K562 (cell line): ENCODE measurements at regions not wholly inside any gene's neighbourhood (a gene's known extent, or its start where the extent isn't known, plus 50 kb on each side); places are given as distances from the start of the nearest gene placed in this dataset.

Source experiments
- ATAC-seq: fragments of 200-7000 bp; cut with Tn5 transposase; 3 replicates; pipeline ENCODE4 v1.9.1; 2020; ENCODE audit warnings: moderate library complexity
- BruUV-seq: library from RNA; stranded (reverse); fragments of 400-500 nt; replicated peaks from 2 replicates; lab custom pipeline; 2021; lab: Mats Ljungman, UMichigan
- CTCF ChIA-PET: fragments of 300-600 bp; formaldehyde crosslinking; extraction: SDS; loops from one replicate; lab custom pipeline; 2021; ENCODE audit warnings: low intra/inter-chr PET ratio; lab: Yijun Ruan, JAX
- POLR2A ChIA-PET: fragments of 300-600, 350-650 bp; sonication (Branson Sonifier 250); formaldehyde crosslinking; extraction: SDS; loops from one replicate; lab custom pipeline; 2021; ENCODE audit warnings: antibody characterized with exemption, inconsistent platforms; lab: Yijun Ruan, JAX
- DNase-seq, 4 experiments: peaks; one replicate each; pipeline versions ENCODE4 v3.0.0 to v3.0.0-alpha.2; 2011 to 2018; ENCODE audit warnings: low spot score in 3 of 4, mixed read lengths in 3 of 4; ENCODE audit errors: extremely low read depth in 1 of 4
- FAIRE-seq: peaks from 2 replicates; lab custom pipeline; 2011; peaks lifted over from hg19 to GRCh38; lab: Jason Lieb, UNC
- H2AFZ ChIP-seq: 2 replicates; pipeline ENCODE4 v1.6.0; 2011; ENCODE audit warnings: low read depth, low read length, control low read depth, inconsistent platforms
- H3K27ac ChIP-seq: fragments of 200-600 bp; 3 replicates; pipeline ENCODE4 v1.8.0; 2011; ENCODE audit warnings: low read depth, mild to moderate bottlenecking, control low read depth, inconsistent platforms, low read length, moderate library complexity, mixed read lengths; ENCODE audit errors: extremely low read depth
- H3K27me3 ChIP-seq, 2 experiments: fragments of 300-600 bp in 1 of 2; 2 replicates in 1 of 2; 3 replicates in 1 of 2; pipeline versions ENCODE4 v1.6.0 to v1.8.0; 2011; ENCODE audit warnings: inconsistent platforms in 2 of 2, low read length in 2 of 2, mild to moderate bottlenecking in 1 of 2, mixed read lengths in 1 of 2, moderate library complexity in 1 of 2; ENCODE audit not compliant: control insufficient read depth in 2 of 2, insufficient read depth in 2 of 2
- H3K36me3 ChIP-seq: fragments of 300-600 bp; 3 replicates; pipeline ENCODE4 v1.8.0; 2011; ENCODE audit warnings: mild to moderate bottlenecking, low read length, inconsistent platforms; ENCODE audit not compliant: control insufficient read depth, insufficient read depth
- H3K4me1 ChIP-seq, 2 experiments: fragments of 200-600 bp in 1 of 2; replicated peaks in 1 of 2; 2 replicates in 1 of 2; 3 replicates in 1 of 2; pipeline versions ENCODE4 v1.5.1 to v1.8.0; 2011; ENCODE audit warnings: inconsistent platforms in 2 of 2, low read length in 2 of 2, mild to moderate bottlenecking in 1 of 2, mixed read lengths in 1 of 2, moderate library complexity in 1 of 2; ENCODE audit not compliant: control insufficient read depth in 2 of 2, insufficient read depth in 2 of 2
- H3K4me2 ChIP-seq: 2 replicates; pipeline ENCODE4 v1.6.1; 2011; ENCODE audit warnings: low read length, control low read depth, inconsistent platforms, mixed read lengths; ENCODE audit not compliant: insufficient read depth
- H3K4me3 ChIP-seq: fragments of 200-600 bp; sonication (generic), shearing (Covaris generic); 2 replicates; pipeline ENCODE4 v1.5.1; 2016; ENCODE audit warnings: control low read depth, inconsistent platforms
- H3K79me2 ChIP-seq: fragments of 200-600 bp; 3 replicates; pipeline ENCODE4 v1.8.0; 2011; ENCODE audit warnings: low read length, inconsistent platforms; ENCODE audit not compliant: control insufficient read depth, insufficient read depth
- H3K9ac ChIP-seq, 2 experiments: 2 replicates each; pipeline versions ENCODE4 v1.6.0 to v1.6.1; 2011; ENCODE audit warnings: low read depth in 2 of 2, low read length in 2 of 2, control low read depth in 1 of 2, inconsistent platforms in 1 of 2, mild to moderate bottlenecking in 1 of 2, mixed read lengths in 1 of 2; ENCODE audit not compliant: insufficient read depth in 1 of 2
- H3K9me1 ChIP-seq: one replicate; pipeline ENCODE4 v1.6.0; 2011; ENCODE audit warnings: inconsistent platforms, mild to moderate bottlenecking, low read length, moderate library complexity; ENCODE audit not compliant: control insufficient read depth, insufficient read depth
- H3K9me3 ChIP-seq: replicated peaks from 2 replicates; pipeline ENCODE4 v1.5.1; 2011; ENCODE audit warnings: low read depth, low read length, inconsistent platforms; ENCODE audit not compliant: control insufficient read depth, insufficient read depth
- H4K20me1 ChIP-seq: replicated peaks from 2 replicates; pipeline ENCODE4 v1.6.1; 2011; ENCODE audit warnings: low read length, inconsistent platforms, mixed read lengths; ENCODE audit not compliant: control insufficient read depth, insufficient read depth
- E2F3 ChIP-seq: fragments of 250-450 bp; sonication (Bioruptor Pico); IDR thresholded peaks from 2 replicates; pipeline ENCODE4 v1.4.0; 2020; ENCODE audit warnings: mild to moderate bottlenecking
- MAFK ChIP-seq: IDR thresholded peaks from 2 replicates; pipeline ENCODE4 v1.6.1; 2011; ENCODE audit warnings: low read length, improper control_type of control experiment
- MAZ ChIP-seq, 2 experiments: fragments of 450-650 bp in 1 of 2; sonication (generic) in 1 of 2; formaldehyde crosslinking; IDR thresholded peaks in 1 of 2; conservative IDR thresholded peaks in 1 of 2; 2 replicates each; pipeline versions ENCODE4 v1.4.0 to v1.5.0; 2020; ENCODE audit warnings: mild to moderate bottlenecking in 1 of 2, missing genetic modification reagents in 1 of 2
- MYBL2 ChIP-seq, 2 experiments: fragments of 450-650 bp in 1 of 2; sonication (generic) in 1 of 2; formaldehyde crosslinking in 1 of 2; IDR thresholded peaks; 2 replicates each; pipeline versions ENCODE4 v1.6.1 to v1.8.1; 2017 to 2022; ENCODE audit warnings: borderline replicate concordance in 1 of 2, inconsistent platforms in 1 of 2, low read depth in 1 of 2, mild to moderate bottlenecking in 1 of 2, missing genetic modification reagents in 1 of 2, moderate library complexity in 1 of 2
- NFYB ChIP-seq: IDR thresholded peaks from 2 replicates; pipeline ENCODE4 v1.6.1; 2011; ENCODE audit warnings: mild to moderate bottlenecking, moderate library complexity; ENCODE audit not compliant: insufficient read length; ENCODE audit errors: extremely low read depth
- OTX1 ChIP-seq: fragments of 450-650 bp; formaldehyde crosslinking; IDR thresholded peaks from 2 replicates; pipeline ENCODE4 v1.4.0; 2022; ENCODE audit warnings: mild to moderate bottlenecking
- SRSF3 ChIP-seq: fragments of 200-400 bp; formaldehyde crosslinking; IDR thresholded peaks from 2 replicates; pipeline ENCODE4 v1.6.1; 2016; ENCODE audit warnings: mild to moderate bottlenecking, low read length, moderate library complexity; ENCODE audit not compliant: insufficient read depth
- ZC3H4 ChIP-seq: sonication (generic); formaldehyde crosslinking; IDR thresholded peaks from 2 replicates; pipeline ENCODE4 v1.9.0; 2021; ENCODE audit warnings: missing genetic modification reagents, borderline replicate concordance
- ZNF41 ChIP-seq: fragments of 250-450 bp; sonication (Bioruptor Pico); conservative IDR thresholded peaks from 2 replicates; pipeline ENCODE4 v1.4.0; 2020; ENCODE audit warnings: mild to moderate bottlenecking
- ZSCAN32 ChIP-seq: fragments of 450-650 bp; formaldehyde crosslinking; IDR thresholded peaks from 2 replicates; pipeline ENCODE4 v1.4.0; 2020; ENCODE audit warnings: mild to moderate bottlenecking, moderate library complexity
- whole genome bisulfite sequencing: fragments of 100-300 bp; shearing (Covaris generic); methylation state at CpG from one replicate; pipeline ENCODE4 v1.1.6; 2016; ENCODE audit warnings: low coverage, mixed read lengths; ENCODE audit not compliant: insufficient coverage; ENCODE audit errors: missing lambda C conversion rate; 5-methylcytosine and 5-hydroxymethylcytosine counted together
- in situ Hi-C: fragments of 300-500 bp; cut with MboI; formaldehyde crosslinking; loops from 4 replicates; pipeline ENCODE4 v1.15.0; 2018; ENCODE audit warnings: inconsistent platforms, mixed read lengths
- intact Hi-C: fragments of 100-400 bp; cut with micrococcal nuclease; formaldehyde crosslinking; loops from 2 replicates; pipeline ENCODE4 v1.14.2; 2022
- TF ChIP-seq, protein P1 (sequence below): fragments of 450-650 bp; formaldehyde crosslinking; IDR thresholded peaks from 2 replicates; pipeline ENCODE4 v1.4.0; 2020; ENCODE audit warnings: mild to moderate bottlenecking, moderate library complexity
- TF ChIP-seq, protein P2 (sequence below), 2 experiments: fragments of 450-650 bp; IDR thresholded peaks; 2 replicates each; pipeline ENCODE4 v1.6.1; 2018; ENCODE audit warnings: mild to moderate bottlenecking in 2 of 2, low read depth in 1 of 2; ENCODE audit not compliant: partially characterized antibody in 2 of 2

DNA sequence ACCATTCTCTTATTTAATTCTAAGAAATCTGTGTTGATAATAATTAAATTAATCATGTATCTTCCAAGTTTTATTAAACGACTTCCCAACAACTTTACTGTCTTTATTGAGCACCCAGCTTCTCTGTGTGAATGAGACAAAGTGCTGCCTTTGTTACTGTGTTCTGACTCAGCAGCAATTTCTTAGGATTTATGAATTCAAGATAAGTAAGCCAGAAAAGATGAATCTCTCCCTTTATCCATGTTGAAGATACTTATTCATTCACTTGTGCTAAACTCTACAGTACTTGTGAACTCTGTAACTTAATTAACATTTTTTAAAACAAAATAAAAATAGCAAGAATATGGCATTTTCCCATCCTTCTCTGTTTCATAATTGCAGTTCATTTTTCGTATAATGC lies 1403.3 kb upstream of the DDX18 start (continued):
- TF ChIP-seq OTX1 (CRISPR knock-in tag) (no peak), SRSF3 (no peak), MAFK (no peak)

DNA sequence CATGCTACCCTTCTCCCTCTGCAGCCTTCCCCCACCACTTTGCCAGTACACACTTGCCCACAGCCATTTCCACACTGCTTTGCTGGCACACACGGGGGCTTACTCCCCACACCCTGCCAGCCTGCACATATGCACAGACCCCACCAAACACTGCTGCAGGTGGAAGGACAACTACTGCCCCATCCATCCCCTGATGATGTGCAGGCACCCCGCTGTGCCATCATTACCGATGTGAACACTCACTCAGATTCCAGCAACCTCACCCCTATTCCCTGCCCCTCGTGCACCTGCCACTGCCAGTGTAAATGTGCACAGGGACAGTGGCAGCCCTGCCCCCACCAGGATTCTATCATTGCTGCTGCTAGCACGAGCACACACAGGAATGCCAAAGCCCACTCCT lies 1400.8 kb upstream of the DDX18 start:
- no peaks in the 10 kb centered on the region for H3K36me3 ChIP-seq
- in situ Hi-C loops: no loop called here
- no peaks in the 10 kb centered on the region for H3K27me3 ChIP-seq
- no peaks in the 10 kb centered on the region for H3K9me3 ChIP-seq
- no TSS peak for BruUV-seq
- intact Hi-C loops: no loop called here
- H3K79me2 ChIP-seq: no peaks in the 10 kb centered on the region
- 0% methylated on average over 5 of the region's 5 CpGs for WGBS
- ATAC-seq (no peak), DNase-seq (no peak), FAIRE-seq (no peak)
- CTCF ChIA-PET: no interaction called here
- POLR2A ChIA-PET: no interaction called here
- no peak overlapping the region for H3K4me2 ChIP-seq
- H3K9ac ChIP-seq: no peak overlapping the region
- no peak overlapping the region for H3K27ac ChIP-seq
- no peaks in the 10 kb centered on the region for H3K4me1 ChIP-seq
- no peak overlapping the region for H3K4me3 ChIP-seq
- H2AFZ ChIP-seq: no peak overlapping the region
- TF ChIP-seq ZC3H4 (CRISPR knock-in tag): no peak
- no peak for TF ChIP-seq ZNF41 (CRISPR knock-in tag)
- no peak for TF ChIP-seq MAZ (CRISPR knock-in tag; conservative IDR thresholded peaks at IDR 0.05 in 1 of 2, IDR thresholded peaks at IDR 0.05 in 1 of 2)
- TF ChIP-seq ZSCAN32 (CRISPR knock-in tag): no peak
- TF ChIP-seq, protein P1, sequence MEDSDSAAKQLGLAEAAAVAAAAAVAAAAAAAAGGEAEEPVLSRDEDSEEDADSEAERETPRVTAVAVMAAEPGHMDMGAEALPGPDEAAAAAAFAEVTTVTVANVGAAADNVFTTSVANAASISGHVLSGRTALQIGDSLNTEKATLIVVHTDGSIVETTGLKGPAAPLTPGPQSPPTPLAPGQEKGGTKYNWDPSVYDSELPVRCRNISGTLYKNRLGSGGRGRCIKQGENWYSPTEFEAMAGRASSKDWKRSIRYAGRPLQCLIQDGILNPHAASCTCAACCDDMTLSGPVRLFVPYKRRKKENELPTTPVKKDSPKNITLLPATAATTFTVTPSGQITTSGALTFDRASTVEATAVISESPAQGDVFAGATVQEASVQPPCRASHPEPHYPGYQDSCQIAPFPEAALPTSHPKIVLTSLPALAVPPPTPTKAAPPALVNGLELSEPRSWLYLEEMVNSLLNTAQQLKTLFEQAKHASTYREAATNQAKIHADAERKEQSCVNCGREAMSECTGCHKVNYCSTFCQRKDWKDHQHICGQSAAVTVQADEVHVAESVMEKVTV (CRISPR knock-in tag): no peak
- TF ChIP-seq, protein P2, sequence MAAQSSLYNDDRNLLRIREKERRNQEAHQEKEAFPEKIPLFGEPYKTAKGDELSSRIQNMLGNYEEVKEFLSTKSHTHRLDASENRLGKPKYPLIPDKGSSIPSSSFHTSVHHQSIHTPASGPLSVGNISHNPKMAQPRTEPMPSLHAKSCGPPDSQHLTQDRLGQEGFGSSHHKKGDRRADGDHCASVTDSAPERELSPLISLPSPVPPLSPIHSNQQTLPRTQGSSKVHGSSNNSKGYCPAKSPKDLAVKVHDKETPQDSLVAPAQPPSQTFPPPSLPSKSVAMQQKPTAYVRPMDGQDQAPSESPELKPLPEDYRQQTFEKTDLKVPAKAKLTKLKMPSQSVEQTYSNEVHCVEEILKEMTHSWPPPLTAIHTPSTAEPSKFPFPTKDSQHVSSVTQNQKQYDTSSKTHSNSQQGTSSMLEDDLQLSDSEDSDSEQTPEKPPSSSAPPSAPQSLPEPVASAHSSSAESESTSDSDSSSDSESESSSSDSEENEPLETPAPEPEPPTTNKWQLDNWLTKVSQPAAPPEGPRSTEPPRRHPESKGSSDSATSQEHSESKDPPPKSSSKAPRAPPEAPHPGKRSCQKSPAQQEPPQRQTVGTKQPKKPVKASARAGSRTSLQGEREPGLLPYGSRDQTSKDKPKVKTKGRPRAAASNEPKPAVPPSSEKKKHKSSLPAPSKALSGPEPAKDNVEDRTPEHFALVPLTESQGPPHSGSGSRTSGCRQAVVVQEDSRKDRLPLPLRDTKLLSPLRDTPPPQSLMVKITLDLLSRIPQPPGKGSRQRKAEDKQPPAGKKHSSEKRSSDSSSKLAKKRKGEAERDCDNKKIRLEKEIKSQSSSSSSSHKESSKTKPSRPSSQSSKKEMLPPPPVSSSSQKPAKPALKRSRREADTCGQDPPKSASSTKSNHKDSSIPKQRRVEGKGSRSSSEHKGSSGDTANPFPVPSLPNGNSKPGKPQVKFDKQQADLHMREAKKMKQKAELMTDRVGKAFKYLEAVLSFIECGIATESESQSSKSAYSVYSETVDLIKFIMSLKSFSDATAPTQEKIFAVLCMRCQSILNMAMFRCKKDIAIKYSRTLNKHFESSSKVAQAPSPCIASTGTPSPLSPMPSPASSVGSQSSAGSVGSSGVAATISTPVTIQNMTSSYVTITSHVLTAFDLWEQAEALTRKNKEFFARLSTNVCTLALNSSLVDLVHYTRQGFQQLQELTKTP (IDR thresholded peaks at IDR 0.05; ENCODE audit: low read depth in 1 of 2, partially characterized antibody in 2 of 2): no peak
- no peak for TF ChIP-seq MYBL2 (IDR thresholded peaks at IDR 0.05; ENCODE audit: low read depth)
- TF ChIP-seq MYBL2 (CRISPR knock-in tag; IDR thresholded peaks at IDR 0.05; ENCODE audit: borderline replicate concordance): no peak
- TF ChIP-seq E2F3 (CRISPR knock-in tag): no peak
- no peak for TF ChIP-seq NFYB
- TF ChIP-seq, all 486 proteins: peak for 0
- H3K9me1 ChIP-seq: no peaks in the 10 kb centered on the region
- H4K20me1 ChIP-seq: no peaks in the 10 kb centered on the region
